Lower lobe of right lung (tissue), 2 donors: ENCODE measurements at regions not wholly inside any gene's neighbourhood (a gene's known extent, or its start where the extent isn't known, plus 50 kb on each side); places are given as distances from the start of the nearest gene placed in this dataset.
A peak's percentile ranks its signal among the peaks of the same experiment; 100 is the strongest.

Experiments used
- ATAC-seq, 2 donors: fragments of 200-7000 bp; cut with Tn5 transposase; one replicate each; pipeline ENCODE4 v1.9.1; 2020 to 2022; ENCODE audit warnings: mild to moderate bottlenecking in 2 of 2, moderate library complexity in 2 of 2
- DNase-seq: peaks from one replicate; pipeline ENCODE4 v3.0.0-alpha.2; 2020
- H3K27ac ChIP-seq: fragments of 200-600 bp; one replicate; pipeline ENCODE4 v1.8.0; 2022
- H3K27me3 ChIP-seq: fragments of 200-600 bp; one replicate; pipeline ENCODE4 v1.8.0; 2022; ENCODE audit warnings: low read depth
- H3K36me3 ChIP-seq: fragments of 200-600 bp; one replicate; pipeline ENCODE4 v1.8.0; 2022; ENCODE audit warnings: mild to moderate bottlenecking
- H3K4me1 ChIP-seq: fragments of 200-600 bp; one replicate; pipeline ENCODE4 v1.8.0; 2022
- H3K4me3 ChIP-seq: fragments of 200-600 bp; one replicate; pipeline ENCODE4 v1.8.0; 2022; ENCODE audit warnings: mild to moderate bottlenecking
- H3K9me3 ChIP-seq: fragments of 200-600 bp; one replicate; pipeline ENCODE4 v1.8.0; 2022
- intact Hi-C: fragments of 100-400 bp; cut with DNase I; formaldehyde crosslinking; loops from one replicate; pipeline ENCODE4 v1.11.0; 2022
- TF ChIP-seq, protein P1 (sequence below): fragments of 200-600 bp; IDR thresholded peaks from one replicate; pipeline ENCODE4 v1.8.0; 2022; ENCODE audit warnings: antibody characterized with exemption, mild to moderate bottlenecking
- donor health status: DM: no; HTN: yes; CAD: no; lungs with severe emphysema.

DNA sequence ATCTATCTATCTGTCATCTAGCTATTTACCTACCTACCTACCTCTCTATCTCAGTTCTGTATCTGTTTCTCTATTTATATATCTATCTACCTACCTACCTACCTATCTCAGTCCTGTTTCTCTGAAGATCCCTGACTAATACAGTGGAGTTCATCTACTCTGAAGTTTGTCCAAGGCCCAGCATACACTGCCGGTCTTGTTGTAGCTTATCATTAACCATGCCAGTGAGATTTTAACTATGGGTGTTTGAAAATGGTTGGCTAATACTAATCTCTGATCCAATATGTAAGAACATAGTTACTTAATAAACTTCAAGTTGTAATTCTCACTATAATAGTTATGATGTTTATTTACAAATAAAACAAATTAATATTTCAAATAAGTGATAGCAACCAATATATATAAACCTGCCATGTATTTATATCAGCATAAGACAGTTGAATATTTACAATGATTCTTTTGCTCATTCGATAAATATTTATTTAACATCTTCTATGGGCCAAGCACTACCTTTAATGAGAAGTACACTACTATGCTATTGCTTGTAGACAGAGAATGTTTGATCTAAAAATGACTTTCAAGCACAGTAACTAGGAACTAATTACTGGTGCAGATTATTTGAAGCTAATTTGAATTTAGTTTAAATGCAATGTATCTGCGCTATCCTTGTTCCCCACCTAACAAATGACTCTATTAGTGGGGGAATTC, 242.1 kb downstream of the KLF5 start:
- intact Hi-C loops = no loop called here
- ATAC-seq (peak in 1 of 2 donors; percentile 21), DNase-seq (no peak)
- Histone ChIP-seq H3K27ac (no peak overlapping the region), H3K27me3 (no peaks in the 10 kb centered on the region), H3K4me3 (no peak overlapping the region), H3K4me1 (no peaks in the 10 kb centered on the region), H3K9me3 (no peaks in the 10 kb centered on the region), H3K36me3 (no peaks in the 10 kb centered on the region)
- TF ChIP-seq, protein P1, sequence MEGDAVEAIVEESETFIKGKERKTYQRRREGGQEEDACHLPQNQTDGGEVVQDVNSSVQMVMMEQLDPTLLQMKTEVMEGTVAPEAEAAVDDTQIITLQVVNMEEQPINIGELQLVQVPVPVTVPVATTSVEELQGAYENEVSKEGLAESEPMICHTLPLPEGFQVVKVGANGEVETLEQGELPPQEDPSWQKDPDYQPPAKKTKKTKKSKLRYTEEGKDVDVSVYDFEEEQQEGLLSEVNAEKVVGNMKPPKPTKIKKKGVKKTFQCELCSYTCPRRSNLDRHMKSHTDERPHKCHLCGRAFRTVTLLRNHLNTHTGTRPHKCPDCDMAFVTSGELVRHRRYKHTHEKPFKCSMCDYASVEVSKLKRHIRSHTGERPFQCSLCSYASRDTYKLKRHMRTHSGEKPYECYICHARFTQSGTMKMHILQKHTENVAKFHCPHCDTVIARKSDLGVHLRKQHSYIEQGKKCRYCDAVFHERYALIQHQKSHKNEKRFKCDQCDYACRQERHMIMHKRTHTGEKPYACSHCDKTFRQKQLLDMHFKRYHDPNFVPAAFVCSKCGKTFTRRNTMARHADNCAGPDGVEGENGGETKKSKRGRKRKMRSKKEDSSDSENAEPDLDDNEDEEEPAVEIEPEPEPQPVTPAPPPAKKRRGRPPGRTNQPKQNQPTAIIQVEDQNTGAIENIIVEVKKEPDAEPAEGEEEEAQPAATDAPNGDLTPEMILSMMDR = no peak

DNA sequence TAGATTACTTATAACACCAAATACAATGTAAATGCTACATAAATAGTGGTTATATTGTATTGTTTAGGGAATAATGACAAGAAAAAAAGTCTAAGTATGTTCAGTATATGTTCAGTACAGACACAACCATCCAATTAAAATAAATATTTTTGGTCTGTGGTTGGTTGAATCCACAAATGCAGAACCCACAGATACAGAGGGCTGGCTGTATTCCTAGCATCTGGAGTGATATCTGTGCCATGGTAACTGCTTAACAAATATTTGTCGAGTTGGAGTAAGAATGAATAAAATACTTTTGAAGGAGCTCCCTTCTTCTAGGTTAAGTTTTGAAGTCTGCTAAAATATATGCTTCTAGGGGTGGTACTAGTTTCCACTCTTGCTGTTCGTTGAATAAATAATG, 241.0 kb downstream of the KLF5 start:
- Histone ChIP-seq H3K36me3 (no peaks in the 10 kb centered on the region), H3K9me3 (no peaks in the 10 kb centered on the region), H3K4me1 (no peaks in the 10 kb centered on the region), H3K27me3 (no peaks in the 10 kb centered on the region), H3K27ac (no peak overlapping the region), H3K4me3 (no peak overlapping the region)
- no peak for DNase-seq
- peak in 1 of 2 donors; percentile 56 for ATAC-seq
- TF ChIP-seq, protein P1 = no peak
- intact Hi-C loops = no loop called here

DNA sequence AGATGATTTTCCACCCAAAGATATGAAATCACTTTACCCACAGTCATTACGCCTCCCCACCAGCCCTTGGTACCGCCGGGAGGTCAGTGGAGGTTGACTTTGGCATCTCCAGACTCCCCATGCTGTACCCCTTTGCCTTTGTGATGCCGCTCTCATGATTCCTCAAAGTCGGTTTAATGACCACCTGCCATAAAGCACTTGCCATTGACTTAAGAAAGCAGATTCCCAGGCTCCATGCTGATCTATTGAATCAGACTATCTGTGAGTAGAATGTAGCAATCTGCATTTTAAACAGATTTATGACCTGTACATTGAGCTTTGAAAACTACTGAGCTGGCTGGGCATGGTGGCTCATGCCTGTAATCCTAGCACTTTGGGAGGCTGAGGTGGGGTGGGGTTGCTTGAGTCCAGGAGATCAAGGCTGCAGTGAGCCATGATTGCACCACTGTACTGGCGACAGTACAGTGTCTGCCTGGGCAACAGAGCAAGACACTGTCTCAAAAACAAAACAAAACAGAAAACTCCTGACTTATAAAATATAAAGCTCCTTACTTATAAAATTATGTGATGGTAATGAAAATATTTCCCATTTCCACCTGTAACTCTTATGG, 235.2 kb downstream of the KLF5 start:
- no peaks in the 10 kb centered on the region for H3K9me3 ChIP-seq
- TF ChIP-seq, protein P1 = no peak
- H3K27ac ChIP-seq = no peak overlapping the region
- H3K4me3 ChIP-seq = no peak overlapping the region
- no peak for DNase-seq
- H3K27me3 ChIP-seq = no peaks in the 10 kb centered on the region
- H3K36me3 ChIP-seq = no peaks in the 10 kb centered on the region
- ATAC-seq = no peak
- H3K4me1 ChIP-seq = no peaks in the 10 kb centered on the region
- intact Hi-C loops = no loop called here

DNA sequence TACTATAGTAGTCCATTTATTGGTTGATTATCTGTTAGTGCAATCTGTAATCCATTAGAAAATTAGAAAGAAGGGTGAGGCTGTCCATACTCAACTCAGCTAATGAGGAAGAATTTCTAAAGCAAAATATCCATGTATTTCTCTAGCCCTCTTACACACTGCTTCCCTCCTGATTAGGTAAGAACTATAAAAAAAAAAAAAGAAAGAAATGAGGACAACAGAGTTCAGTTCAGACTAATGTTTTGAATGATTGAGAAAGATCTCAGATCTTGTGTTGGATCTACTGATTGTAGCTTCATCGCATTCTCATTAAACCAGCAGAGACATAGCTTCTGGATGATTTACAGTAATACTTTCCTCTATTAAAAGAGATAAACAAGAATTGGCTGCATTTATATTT, 233.3 kb downstream of the KLF5 start:
- no peak for ATAC-seq
- DNase-seq = no peak
- no peak overlapping the region for H3K4me3 ChIP-seq
- TF ChIP-seq, protein P1 = no peak
- H3K36me3 ChIP-seq = no peaks in the 10 kb centered on the region
- no peaks in the 10 kb centered on the region for H3K9me3 ChIP-seq
- H3K27me3 ChIP-seq = no peaks in the 10 kb centered on the region
- H3K4me1 ChIP-seq = no peaks in the 10 kb centered on the region
- H3K27ac ChIP-seq = no peak overlapping the region
- intact Hi-C loops = no loop called here

DNA sequence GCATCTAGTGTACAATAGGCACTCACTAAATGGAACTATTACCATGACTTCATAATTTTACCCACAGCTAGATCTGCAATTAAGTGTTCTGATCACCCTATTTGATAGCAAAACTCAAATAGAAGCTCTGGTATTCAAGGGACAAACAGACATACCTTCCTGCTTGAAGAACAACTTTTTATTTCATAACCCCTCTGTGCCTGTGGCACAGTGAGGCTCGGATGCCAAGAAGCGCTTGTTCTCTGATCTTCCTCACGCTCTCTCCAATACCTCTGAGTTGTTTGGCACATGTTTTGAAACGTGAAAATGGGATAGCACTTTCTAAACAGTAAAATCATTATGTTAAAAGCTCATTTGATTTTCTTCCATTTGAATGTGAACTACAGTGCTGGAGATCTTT, 232.0 kb downstream of the KLF5 start:
- Histone ChIP-seq H3K9me3 (no peaks in the 10 kb centered on the region), H3K36me3 (no peaks in the 10 kb centered on the region), H3K27ac (no peak overlapping the region), H3K4me1 (no peaks in the 10 kb centered on the region), H3K27me3 (no peaks in the 10 kb centered on the region), H3K4me3 (no peak overlapping the region)
- intact Hi-C loops = no loop called here
- DNase-seq (no peak), ATAC-seq (no peak)
- TF ChIP-seq, protein P1 = no peak
